ENCODE measurements at regions not wholly inside any gene's neighbourhood (a gene's known extent, or its start where the extent isn't known, plus 50 kb on each side); places are given as distances from the start of the nearest gene placed in this dataset.
"Not testable (repeated sequence)": the region's sequence is repeated elsewhere in the genome, so short reads cannot be mapped to it uniquely, and the experiment has no call there.

GRCh38 chr2:95727420-95727819, 135.6 kb downstream of the TRIM43 start:
- H3K27ac Mint-ChIP-seq, H3K4me3 Mint-ChIP-seq, DNase-seq, CTCF ChIA-PET, H3K9me3 Mint-ChIP-seq, H3K36me3 Mint-ChIP-seq, H3K4me1 Mint-ChIP-seq: not testable (repeated sequence)
- H3K27me3 Mint-ChIP-seq: peaks cover 23% of the 10 kb centered on the region

- no peak overlapping the region for H3K4me3 Mint-ChIP-seq
- no peaks in the 10 kb centered on the region for H3K9me3 Mint-ChIP-seq
- no peak overlapping the region for H3K27ac Mint-ChIP-seq
- DNase-seq: peak; percentile 64
- no peaks in the 10 kb centered on the region for H3K4me1 Mint-ChIP-seq
- CTCF ChIA-PET: interaction anchor here (0.7 to 0.9 kb wide), 2 partner anchors 198 to 327 kb away, joined by 3 read pairs; no protein-coding TSS in a partner anchor
- no peaks in the 10 kb centered on the region for H3K36me3 Mint-ChIP-seq
- H3K27me3 Mint-ChIP-seq: peaks cover 20% of the 10 kb centered on the region
Measured at GRCh38 chr2:95728878-95729596, 137.2 kb downstream of the TRIM43 start.

- peaks cover 20% of the 10 kb centered on the region for H3K27me3 Mint-ChIP-seq
- H3K36me3 Mint-ChIP-seq: no peaks in the 10 kb centered on the region
- no peak overlapping the region for H3K4me3 Mint-ChIP-seq
- no peak for DNase-seq
- CTCF ChIA-PET: interaction anchor here (0.7 to 0.9 kb wide), 2 partner anchors 198 to 328 kb away, joined by 3 read pairs; no protein-coding TSS in a partner anchor
- H3K4me1 Mint-ChIP-seq: no peaks in the 10 kb centered on the region
- H3K27ac Mint-ChIP-seq: no peak overlapping the region
- H3K9me3 Mint-ChIP-seq: no peaks in the 10 kb centered on the region
Measured at GRCh38 chr2:95729597-95729955, 137.8 kb downstream of the TRIM43 start.

- no peaks in the 10 kb centered on the region for H3K36me3 Mint-ChIP-seq
Measured at GRCh38 chr2:95730813-95731212, 139.0 kb downstream of the TRIM43 start.

GRCh38 chr2:95734976-95735890, 143.4 kb downstream of the TRIM43 start:
- no peak overlapping the region for H3K4me3 Mint-ChIP-seq
- CTCF ChIA-PET: no interaction called here
- no peak overlapping the region for H3K27ac Mint-ChIP-seq
- no peaks in the 10 kb centered on the region for H3K9me3 Mint-ChIP-seq
- peaks cover 32% of the 10 kb centered on the region for H3K27me3 Mint-ChIP-seq
- no peaks in the 10 kb centered on the region for H3K36me3 Mint-ChIP-seq
- DNase-seq: no peak
- no peaks in the 10 kb centered on the region for H3K4me1 Mint-ChIP-seq

More at GRCh38 chr2:95730813-95731212, 139.0 kb downstream of the TRIM43 start:
- Mint-ChIP-seq H3K4me1 (no peaks in the 10 kb centered on the region), H3K4me3 (no peak overlapping the region), H3K27me3 (peaks cover 23% of the 10 kb centered on the region), H3K27ac (no peak overlapping the region), H3K9me3 (no peaks in the 10 kb centered on the region)
- CTCF ChIA-PET: no interaction called here
- DNase-seq: no peak

- no peak for DNase-seq
- Mint-ChIP-seq H3K9me3 (no peaks in the 10 kb centered on the region), H3K4me3 (no peak overlapping the region), H3K27ac (no peak overlapping the region), H3K36me3 (no peaks in the 10 kb centered on the region), H3K27me3 (peaks cover 23% of the 10 kb centered on the region), H3K4me1 (no peaks in the 10 kb centered on the region)
- CTCF ChIA-PET: no interaction called here
Measured at GRCh38 chr2:95738301-95738700, 146.5 kb downstream of the TRIM43 start.

- DNase-seq, CTCF ChIA-PET, H3K4me3 Mint-ChIP-seq, H3K27ac Mint-ChIP-seq, H3K9me3 Mint-ChIP-seq, H3K4me1 Mint-ChIP-seq, H3K36me3 Mint-ChIP-seq, H3K27me3 Mint-ChIP-seq: not testable (repeated sequence)
Measured at GRCh38 chr2:95752126-95752525, 160.3 kb downstream of the TRIM43 start.

- H3K9me3 Mint-ChIP-seq, H3K4me1 Mint-ChIP-seq, H3K4me3 Mint-ChIP-seq, H3K27ac Mint-ChIP-seq, CTCF ChIA-PET, H3K36me3 Mint-ChIP-seq, H3K27me3 Mint-ChIP-seq, DNase-seq: not testable (repeated sequence)
Measured at GRCh38 chr2:95753812-95754211, 162.0 kb downstream of the TRIM43 start.

- H3K27me3 Mint-ChIP-seq, H3K4me1 Mint-ChIP-seq, H3K9me3 Mint-ChIP-seq, H3K4me3 Mint-ChIP-seq, CTCF ChIA-PET, H3K36me3 Mint-ChIP-seq, DNase-seq, H3K27ac Mint-ChIP-seq: not testable (repeated sequence)
Measured at GRCh38 chr2:95754213-95754612, 162.4 kb downstream of the TRIM43 start.

- H3K4me3 Mint-ChIP-seq, DNase-seq, H3K27ac Mint-ChIP-seq, H3K27me3 Mint-ChIP-seq, H3K4me1 Mint-ChIP-seq, CTCF ChIA-PET, H3K36me3 Mint-ChIP-seq, H3K9me3 Mint-ChIP-seq: not testable (repeated sequence)
Measured at GRCh38 chr2:95754819-95755563, 163.2 kb downstream of the TRIM43 start.

GRCh38 chr2:95755956-95756669, 164.3 kb downstream of the TRIM43 start:
- H3K36me3 Mint-ChIP-seq, H3K9me3 Mint-ChIP-seq, CTCF ChIA-PET, DNase-seq, H3K27me3 Mint-ChIP-seq, H3K4me3 Mint-ChIP-seq, H3K27ac Mint-ChIP-seq, H3K4me1 Mint-ChIP-seq: not testable (repeated sequence)

GRCh38 chr2:95757988-95758387, 166.2 kb downstream of the TRIM43 start:
- no peaks in the 10 kb centered on the region for H3K9me3 Mint-ChIP-seq
- DNase-seq: no peak
- no peak overlapping the region for H3K27ac Mint-ChIP-seq
- H3K4me1 Mint-ChIP-seq: no peaks in the 10 kb centered on the region
- CTCF ChIA-PET: no interaction called here
- H3K27me3 Mint-ChIP-seq: no peaks in the 10 kb centered on the region
- H3K36me3 Mint-ChIP-seq: no peaks in the 10 kb centered on the region
- H3K4me3 Mint-ChIP-seq: no peak overlapping the region

- H3K9me3 Mint-ChIP-seq: no peaks in the 10 kb centered on the region
- H3K4me3 Mint-ChIP-seq: no peak overlapping the region
- no peaks in the 10 kb centered on the region for H3K4me1 Mint-ChIP-seq
- CTCF ChIA-PET: no interaction called here
- no peak overlapping the region for H3K27ac Mint-ChIP-seq
- H3K36me3 Mint-ChIP-seq: no peaks in the 10 kb centered on the region
- DNase-seq: no peak
- no peaks in the 10 kb centered on the region for H3K27me3 Mint-ChIP-seq
Measured at GRCh38 chr2:95759481-95760246, 167.9 kb downstream of the TRIM43 start.
